ENCODE measurements at regions not wholly inside any gene's neighbourhood (a gene's known extent, or its start where the extent isn't known, plus 50 kb on each side); places are given as distances from the start of the nearest gene placed in this dataset.

GRCh38 chr5:73312146-73312871, 136.3 kb downstream of the FOXD1 start:
- ATAC-seq (peak in 2 of 4 donors; percentile 23 to 44), DNase-seq (no peak), FAIRE-seq (no peak)
- H3K27me3 ChIP-seq, result peaks cover 0 to 5% (median 1%) of the 10 kb centered on the region in 4 donors
- WGBS, 2 donors, result 57 to 64% methylated on average over 13 of the region's 13 CpGs
- H3K4me3 ChIP-seq, result no peak overlapping the region
- no peak overlapping the region for H3K27ac ChIP-seq
- intact Hi-C loops (cut with DNase I), result no loop called here
- no peak for TF ChIP-seq CTCF (IDR thresholded peaks at IDR 0.05)
- no peaks in the 10 kb centered on the region for H3K9me3 ChIP-seq
- no peaks in the 10 kb centered on the region for H3K4me1 ChIP-seq
- no peaks in the 10 kb centered on the region for H3K36me3 ChIP-seq

GRCh38 chr5:73311291-73312110, 137.1 kb downstream of the FOXD1 start:
- no peak for TF ChIP-seq CTCF (IDR thresholded peaks at IDR 0.05)
- intact Hi-C loops (cut with DNase I), result no loop called here
- H3K27me3 ChIP-seq, result peaks cover 0 to 5% (median 1%) of the 10 kb centered on the region in 4 donors
- H3K4me1 ChIP-seq, result no peaks in the 10 kb centered on the region
- 39 to 45% methylated on average over 31 of the region's 31 CpGs for WGBS, 2 donors
- ATAC-seq, result peak in 3 of 4 donors; percentile 44 to 65 (median 61)
- no peak overlapping the region for H3K27ac ChIP-seq
- no peak for FAIRE-seq
- no peak for DNase-seq
- H3K4me3 ChIP-seq, result no peak overlapping the region
- H3K9me3 ChIP-seq, result no peaks in the 10 kb centered on the region
- no peaks in the 10 kb centered on the region for H3K36me3 ChIP-seq

GRCh38 chr5:73307645-73308355, 134.8 kb downstream of the TMEM174 start:
- H3K27me3 ChIP-seq, result peaks cover 0 to 10% (median 5%) of the 10 kb centered on the region in 4 donors
- DNase-seq (no peak), FAIRE-seq (no peak), ATAC-seq (peak in 2 of 4 donors; percentile 20 to 23)
- intact Hi-C loops (cut with DNase I), result loop anchor here in 1 of 3 donors (10.0 kb wide), 1 partner anchor 137 kb away; the partner anchor contains the start of gene FOXD1
- no peak for TF ChIP-seq CTCF (IDR thresholded peaks at IDR 0.05)
- WGBS, 2 donors, result 62 to 69% methylated on average over 4 of the region's 4 CpGs
- no peak overlapping the region for H3K27ac ChIP-seq
- H3K4me3 ChIP-seq, result no peak overlapping the region
- no peaks in the 10 kb centered on the region for H3K9me3 ChIP-seq
- H3K36me3 ChIP-seq, result no peaks in the 10 kb centered on the region
- H3K4me1 ChIP-seq, result no peaks in the 10 kb centered on the region

- ATAC-seq (no peak), FAIRE-seq (no peak), DNase-seq (no peak)
- H3K36me3 ChIP-seq, result no peaks in the 10 kb centered on the region
- no peak for TF ChIP-seq CTCF (IDR thresholded peaks at IDR 0.05)
- H3K9me3 ChIP-seq, result no peaks in the 10 kb centered on the region
- peaks cover 3 to 15% (median 9%) of the 10 kb centered on the region in 4 donors for H3K27me3 ChIP-seq
- no peaks in the 10 kb centered on the region for H3K4me1 ChIP-seq
- no peak overlapping the region for H3K27ac ChIP-seq
- 62 to 76% methylated on average over 7 of the region's 7 CpGs for WGBS, 2 donors
- intact Hi-C loops (cut with DNase I), result loop anchor here in 1 of 3 donors (10.0 kb wide), 1 partner anchor 138 kb away; the partner anchor contains the start of gene FOXD1
- H3K4me3 ChIP-seq, result no peak overlapping the region
Measured at GRCh38 chr5:73306741-73307275, 133.8 kb downstream of the TMEM174 start.

Measured in pancreas (tissue), 10 donors.